HG03039 (cell line): ENCODE measurements at regions not wholly inside any gene's neighbourhood (a gene's known extent, or its start where the extent isn't known, plus 50 kb on each side); places are given as distances from the start of the nearest gene placed in this dataset.

Experiments used
- ATAC-seq: cut with Tn5 transposase; IDR thresholded peaks from one replicate; pipeline ENCODE4 v1.9.1; 2021; ENCODE audit warnings: mild to moderate bottlenecking, moderate library complexity; ENCODE audit not compliant: unreplicated experiment

DNA sequence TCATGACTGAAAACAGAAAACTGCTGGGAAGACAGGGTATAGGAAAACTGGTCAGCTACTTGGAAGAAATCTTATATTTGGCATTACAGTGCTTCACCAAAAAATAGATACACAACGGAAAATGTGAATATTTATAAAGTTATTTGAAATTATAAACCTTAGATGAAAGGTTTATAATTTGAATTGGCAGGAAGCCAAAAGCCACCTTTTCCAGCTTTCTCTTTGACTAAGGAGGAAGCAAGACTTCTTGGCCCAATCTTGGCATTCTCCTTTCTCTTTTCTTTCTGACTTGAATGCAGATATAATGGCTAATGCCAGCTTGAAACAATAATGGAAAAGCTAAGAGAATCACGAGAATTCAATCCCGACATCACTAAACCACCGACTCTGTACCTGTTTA, 196.5 kb upstream of the PIK3C3 start:
- no peak for ATAC-seq

DNA sequence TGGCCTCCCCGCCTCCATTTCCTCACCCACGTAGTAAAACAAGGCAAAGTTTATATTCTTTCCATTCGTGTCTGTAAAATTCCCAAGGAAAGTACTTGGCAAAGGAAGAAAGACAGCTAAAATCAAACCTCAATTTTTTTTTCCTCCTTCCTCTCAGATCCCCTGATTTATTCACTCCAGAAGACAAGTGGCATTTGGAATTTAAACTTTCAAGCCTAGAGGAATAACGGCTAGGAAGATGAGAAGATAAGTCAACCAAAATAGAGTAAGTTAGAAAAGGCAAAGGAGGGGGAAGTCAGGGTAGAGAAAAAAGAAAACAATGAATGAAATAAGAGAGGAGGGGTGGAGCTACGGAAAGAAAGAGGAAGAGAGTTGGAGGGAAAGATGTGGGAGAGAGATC, 198.9 kb upstream of the PIK3C3 start:
- no peak for ATAC-seq

DNA sequence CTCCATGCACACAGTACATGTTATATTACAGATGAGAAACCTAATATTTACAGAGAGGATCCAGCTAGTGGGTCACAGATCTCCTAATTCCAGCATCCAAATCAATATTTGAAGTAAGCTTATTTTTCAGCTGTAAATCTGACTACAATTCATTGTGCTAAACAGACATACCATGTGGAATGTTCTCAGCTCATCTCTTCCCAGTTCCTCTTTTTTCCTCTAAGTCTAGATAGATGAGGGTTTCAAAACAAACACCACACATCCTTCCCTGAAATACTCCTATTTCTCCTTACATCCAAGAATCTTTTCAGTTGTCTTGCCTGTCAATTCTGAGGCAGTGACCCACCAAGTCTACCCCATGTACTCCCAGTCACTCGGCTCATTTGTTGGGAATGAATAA, 200.7 kb upstream of the PIK3C3 start:
- no peak for ATAC-seq

DNA sequence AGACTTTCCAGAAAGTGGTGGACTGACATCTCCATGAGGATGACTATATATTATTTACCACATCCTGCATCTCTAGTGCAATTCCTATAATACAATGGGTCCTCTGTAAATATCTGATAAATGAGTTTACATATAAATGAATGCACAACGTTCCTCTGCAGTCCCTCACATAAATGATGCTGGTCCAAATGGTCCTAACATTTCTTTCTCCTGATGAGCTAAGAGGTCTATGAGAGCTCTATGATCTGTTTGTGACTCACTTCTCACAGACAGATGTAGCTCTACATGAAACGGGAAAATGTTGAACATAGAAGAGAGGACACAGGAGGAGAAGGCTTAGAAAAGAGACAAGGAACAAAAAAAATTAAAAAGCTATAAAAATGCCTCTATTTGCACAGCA, 201.2 kb upstream of the PIK3C3 start:
- no peak for ATAC-seq

DNA sequence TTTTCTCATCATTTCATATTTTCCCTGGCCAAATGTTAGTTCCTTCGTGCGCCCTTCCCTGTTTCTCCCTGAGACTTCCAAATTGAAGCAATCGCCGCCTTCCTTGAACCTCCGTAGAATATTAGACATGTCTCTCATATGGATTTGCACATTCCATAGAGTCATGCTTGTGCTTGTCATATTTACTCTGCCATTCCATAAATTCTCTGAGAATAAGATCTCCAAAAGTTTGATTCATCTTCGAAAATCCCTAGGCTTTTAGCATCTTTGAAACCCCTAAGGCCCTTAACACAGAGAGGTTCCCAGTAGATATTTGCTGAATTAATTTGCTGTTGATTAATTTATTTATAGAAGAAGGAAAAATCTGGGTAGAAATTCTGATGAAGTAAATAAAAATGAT, 202.2 kb upstream of the PIK3C3 start:
- ATAC-seq = no peak

DNA sequence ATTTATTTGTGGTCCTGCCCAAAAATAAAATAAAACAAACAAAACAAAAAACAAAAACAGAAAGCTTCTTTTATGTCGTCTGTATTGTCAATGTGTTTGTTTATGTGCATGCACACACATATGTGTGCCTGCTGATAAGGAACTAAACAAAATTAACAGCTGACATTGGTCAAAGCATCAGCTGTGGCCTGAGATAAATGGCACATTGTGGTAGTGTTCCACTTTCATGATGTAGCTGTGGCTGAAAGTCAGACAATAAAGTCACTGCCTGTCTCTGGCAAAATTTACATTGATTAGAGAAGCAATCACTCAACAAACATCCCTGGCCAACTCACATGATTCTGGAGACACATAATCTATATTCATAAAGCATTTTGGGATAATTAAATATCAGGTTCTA, 203.4 kb upstream of the PIK3C3 start:
- no peak for ATAC-seq

DNA sequence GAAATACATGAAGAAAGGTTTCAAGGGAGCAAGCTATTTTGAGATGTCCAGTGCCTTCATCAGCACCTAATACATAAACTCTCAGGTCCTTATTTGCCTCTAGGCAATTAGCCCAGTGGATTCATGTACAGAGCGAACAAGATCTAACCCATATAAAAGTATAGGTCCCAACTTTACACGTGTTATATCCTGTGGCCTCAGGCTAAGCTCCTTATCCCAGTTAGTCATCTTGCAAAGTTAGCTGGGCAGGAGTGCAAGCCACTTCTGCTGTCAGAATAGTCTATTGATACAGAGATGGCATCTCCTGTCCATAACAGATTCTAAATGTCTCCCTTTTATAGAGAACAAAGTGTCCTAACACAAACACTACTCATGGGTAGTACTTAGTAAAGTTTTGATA, 203.9 kb upstream of the PIK3C3 start:
- no peak for ATAC-seq

DNA sequence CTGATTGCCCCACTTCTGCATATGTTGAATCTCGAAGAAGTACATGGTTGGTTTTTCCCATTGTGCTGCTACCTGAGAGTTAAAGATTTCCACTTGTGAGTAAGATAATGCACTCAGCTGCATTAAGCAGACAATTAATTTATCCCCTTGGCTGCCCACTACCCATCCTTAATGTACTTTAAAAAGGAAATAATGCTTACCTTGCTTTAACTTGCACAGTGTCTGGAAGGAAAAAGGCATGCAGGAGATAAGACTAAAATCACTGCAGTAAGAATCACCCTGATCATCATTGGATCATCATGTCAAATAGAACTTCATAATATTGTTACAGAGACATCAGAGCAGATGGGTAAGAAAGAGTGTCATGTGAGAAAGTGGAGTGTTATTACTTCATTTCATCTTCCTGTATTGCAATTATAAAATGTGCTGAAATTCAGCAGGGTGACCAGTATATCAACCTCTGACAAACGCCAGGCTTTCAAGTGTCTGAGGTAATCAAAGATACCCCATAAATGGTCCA, 207.3 kb upstream of the PIK3C3 start:
- no peak for ATAC-seq

DNA sequence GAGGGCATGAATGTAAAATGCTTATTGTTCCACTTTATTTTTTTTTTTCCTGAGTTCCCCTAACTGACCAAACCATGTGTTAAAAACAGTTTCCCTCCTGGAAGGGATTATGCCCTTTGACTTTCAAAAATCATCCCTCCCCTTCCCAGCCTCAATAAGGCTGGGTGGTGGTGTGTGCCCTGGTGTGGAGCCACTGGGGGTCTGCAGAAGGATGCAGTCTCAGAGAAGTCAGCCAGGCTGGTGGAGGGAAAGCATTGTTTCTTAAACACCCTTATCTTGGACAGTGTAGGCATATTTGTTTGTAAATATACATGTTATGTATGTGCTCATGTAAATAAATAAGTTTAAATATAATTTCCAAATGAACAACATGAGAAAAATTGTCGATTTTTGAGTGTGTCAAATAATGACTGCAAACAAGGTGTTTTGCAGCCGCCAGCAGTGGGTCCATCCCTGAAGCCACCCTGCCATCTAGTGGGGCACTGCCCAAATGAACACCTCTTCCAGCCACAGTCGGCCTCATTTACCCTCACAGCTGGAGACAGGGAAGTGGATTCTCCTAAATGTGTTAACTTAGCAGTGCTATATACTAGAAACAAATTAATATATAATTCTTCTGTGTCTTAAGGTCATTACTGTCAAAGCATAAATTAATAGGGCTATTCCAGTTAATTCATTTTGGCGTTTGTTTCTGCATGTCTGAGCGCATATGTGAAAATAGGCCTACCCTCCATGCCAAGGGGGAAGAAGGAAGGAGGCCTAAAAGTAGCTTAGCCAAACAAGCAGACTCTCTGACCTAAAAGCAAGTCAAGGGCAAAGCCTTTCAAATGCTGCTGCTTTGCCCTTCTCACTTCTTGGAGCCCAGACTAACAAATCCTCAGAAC, 209.6 kb upstream of the PIK3C3 start:
- ATAC-seq = no peak

DNA sequence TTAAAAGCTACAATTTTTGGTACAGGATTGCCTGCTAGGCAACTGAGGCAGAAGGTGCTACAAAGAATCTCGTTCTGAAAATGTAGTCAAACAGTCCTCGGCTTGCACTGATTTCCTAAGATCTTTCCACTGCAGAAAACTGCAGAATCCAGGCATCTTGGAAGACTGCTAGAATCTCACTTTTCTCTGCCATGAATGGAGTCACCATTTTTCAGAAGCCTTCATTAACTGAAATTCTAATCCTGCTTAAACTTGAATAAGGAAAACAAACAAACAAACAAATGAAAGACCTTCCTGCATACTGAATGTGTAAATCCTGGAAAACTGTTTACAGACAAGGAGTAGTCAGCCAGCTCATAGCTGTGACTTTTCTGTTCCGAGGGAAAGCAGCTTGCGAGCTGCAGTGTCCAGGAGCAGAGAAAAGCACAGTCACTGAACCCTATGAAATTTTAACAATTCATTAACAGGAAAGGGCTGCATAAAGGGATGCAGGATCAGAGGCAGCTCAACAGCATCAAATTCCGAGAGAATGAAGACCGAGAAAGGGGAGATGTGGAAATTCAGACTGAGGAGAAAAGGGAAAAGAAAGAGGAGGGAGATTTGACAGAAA, 210.5 kb upstream of the PIK3C3 start:
- ATAC-seq = no peak

DNA sequence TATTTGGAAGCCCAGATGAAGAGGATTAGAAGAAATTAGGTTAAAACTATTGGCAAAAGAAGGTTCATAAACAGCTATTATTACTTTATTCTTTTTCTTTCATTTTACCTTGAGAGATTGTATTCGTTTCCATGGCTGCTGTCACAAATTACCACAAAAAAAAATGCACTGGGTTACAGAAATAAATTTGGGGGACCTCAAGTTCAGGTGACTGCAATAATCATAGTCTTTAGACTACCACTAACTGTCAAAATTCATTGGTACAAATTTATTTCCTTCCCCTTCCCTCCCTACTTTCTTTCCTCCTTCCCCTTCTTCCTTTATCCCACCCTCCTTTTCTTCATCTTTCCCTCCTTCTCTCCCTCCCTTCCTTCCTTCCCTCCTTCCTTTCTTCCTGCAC, 217.8 kb upstream of the PIK3C3 start:
- no peak for ATAC-seq

DNA sequence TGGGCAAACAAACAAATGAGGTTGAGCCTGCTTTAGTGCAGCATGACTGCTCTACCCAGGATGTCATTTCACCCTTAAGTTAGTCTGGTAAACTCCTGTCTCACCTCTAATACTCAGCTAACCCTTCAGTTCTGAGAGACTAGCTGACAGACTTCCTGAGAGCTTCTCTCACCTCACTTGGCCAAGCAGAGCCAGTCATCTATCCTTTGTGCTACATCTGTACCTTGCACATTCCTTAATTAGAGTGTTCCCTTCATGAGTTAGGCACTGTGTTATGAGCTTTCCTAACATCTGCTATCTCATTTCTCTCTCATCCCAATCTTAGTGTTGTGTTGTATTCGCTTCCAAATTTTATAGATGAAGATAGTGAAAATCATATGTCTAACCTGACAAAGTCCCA, 220.1 kb upstream of the PIK3C3 start:
- no peak for ATAC-seq

DNA sequence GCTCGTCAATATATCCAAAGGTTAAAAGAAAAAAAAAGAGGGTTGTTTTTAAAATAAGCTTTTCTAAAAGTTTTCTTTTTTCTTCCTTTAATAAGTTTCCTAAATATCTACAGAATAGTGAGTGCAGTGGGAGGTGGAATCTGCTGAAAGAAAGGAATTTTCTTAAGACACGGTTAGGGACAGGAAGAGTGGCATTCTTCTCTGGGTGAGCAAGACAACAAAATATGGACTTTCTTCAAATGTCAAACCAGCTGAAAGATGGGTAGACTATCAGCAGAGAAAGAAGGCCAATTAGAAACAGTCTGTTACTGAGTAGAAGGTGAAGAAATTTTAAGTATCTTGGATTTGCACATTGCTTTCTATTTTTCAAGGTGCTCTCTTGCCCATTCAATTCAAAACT, 222.7 kb upstream of the PIK3C3 start:
- ATAC-seq = no peak

DNA sequence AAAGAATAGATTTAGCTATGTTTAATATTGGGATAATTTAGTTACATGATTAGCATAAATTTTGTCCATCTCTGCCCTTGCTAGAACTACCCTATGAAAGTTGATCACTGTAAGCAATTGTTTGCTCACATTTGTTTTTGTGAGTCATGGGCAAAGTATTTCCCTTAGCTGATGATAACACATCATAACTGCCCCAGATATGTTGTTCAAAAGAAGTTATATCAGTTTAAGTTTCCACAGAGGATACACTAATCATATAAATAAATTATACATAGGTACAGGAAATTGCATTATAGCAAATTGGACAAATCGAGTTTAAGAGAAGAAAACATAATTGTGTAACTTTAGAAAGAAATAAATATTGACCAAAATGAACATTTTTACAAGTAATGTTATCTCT, 223.2 kb upstream of the PIK3C3 start:
- ATAC-seq = no peak

DNA sequence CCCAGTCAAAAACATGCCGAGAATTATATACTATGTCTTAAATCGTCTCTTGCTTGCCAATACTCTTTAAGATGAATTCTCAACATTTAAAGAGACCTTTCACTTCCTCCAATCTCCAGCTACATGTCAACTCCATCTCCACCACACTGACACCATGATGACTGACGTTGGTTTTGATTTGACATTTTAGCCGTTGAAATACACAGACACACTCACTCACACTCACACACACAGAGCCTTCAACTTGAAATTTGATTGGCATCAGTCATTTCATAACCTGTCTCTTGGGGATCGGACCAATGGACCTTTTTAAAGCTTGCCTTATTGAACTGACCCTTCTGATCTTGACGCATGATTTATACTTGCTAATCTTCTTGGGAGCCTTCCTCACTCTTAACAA, 230.8 kb upstream of the PIK3C3 start:
- ATAC-seq = no peak

DNA sequence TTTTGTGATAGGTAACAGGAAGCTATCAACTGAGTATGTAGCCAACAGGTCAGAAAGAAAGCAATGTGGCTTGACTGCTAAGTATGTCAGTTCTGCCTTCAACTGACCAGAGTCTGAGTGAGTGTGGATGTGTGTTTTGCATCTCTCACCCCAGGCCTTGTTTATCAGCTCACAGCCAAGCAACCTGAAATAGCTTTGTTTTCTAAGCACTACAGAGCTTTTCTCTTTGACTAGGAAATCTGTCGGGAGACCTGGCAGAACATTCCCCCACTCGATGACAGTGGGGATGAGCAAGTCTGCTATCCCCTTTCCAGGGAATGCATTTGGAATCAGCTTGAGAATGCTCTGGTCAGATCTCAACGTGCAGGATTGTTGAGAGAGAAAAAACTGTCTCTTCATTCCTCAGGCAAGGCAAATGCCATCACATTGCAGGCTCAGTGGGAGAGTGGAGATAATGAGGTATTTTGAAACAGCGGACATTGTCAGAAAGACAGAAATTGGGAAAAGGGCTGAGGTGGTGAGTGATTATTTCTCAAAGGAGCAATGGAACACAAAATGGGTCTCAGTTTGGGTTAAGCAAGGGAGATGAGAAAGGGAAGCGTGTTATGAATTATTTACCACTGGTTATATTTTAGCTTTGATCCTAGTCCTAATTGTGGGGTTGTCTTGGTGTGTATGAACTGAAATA, 233.8 kb upstream of the PIK3C3 start:
- ATAC-seq = no peak

DNA sequence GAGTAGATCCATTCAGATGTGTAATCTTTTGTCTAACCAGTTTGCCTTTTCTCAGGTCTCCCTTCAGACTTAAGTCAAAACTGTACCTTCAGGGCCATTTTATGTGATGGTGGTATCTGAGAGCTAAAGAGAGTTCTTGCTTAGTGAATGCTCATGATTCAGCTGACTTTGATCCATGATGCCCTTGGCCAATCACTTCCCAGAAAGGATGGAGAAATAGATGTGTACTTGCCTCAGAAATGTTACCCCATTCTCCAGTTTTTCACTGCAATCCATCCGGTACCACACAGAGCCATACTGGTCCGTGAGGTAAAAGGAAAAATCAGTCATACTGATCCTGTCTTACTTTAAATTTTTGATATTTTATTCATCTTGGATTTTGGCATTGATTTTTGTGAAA, 234.8 kb upstream of the PIK3C3 start:
- no peak for ATAC-seq

DNA sequence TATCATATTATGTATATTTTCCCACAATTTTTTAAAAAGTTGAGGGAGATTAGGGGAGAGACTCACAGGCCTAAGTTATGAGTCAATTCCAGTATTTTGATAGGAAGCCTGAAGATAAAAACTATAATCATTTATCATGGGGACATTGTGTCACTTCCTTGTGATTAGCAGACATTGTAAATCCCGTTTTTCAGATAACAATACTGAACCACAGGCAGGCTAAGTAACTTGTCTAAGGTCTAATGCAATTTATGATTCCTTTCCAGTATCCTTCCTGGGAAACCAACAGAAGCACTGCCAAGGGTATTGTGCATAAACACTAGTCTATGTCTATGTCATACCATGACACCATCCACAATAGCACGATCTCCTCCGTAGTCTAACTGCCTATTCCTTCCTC, 235.2 kb upstream of the PIK3C3 start:
- no peak for ATAC-seq

DNA sequence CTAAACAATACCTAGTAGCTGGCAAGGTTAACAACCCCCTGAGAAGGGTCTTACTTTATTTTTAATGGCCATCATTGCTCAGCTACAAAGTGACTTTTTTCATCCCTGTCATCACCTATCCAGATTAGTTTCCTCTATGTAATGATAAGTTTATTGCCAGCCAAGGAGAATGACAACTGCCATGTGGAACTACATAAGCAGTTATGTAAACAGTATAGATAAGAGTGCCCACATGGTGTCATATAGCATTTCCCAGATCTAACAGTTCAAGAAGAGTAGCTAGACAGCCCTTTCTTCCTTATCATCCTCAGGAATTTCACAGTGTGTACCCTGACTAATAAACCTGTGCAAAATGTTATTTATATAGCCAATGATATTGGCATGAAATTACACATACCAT, 240.2 kb upstream of the PIK3C3 start:
- no peak for ATAC-seq

DNA sequence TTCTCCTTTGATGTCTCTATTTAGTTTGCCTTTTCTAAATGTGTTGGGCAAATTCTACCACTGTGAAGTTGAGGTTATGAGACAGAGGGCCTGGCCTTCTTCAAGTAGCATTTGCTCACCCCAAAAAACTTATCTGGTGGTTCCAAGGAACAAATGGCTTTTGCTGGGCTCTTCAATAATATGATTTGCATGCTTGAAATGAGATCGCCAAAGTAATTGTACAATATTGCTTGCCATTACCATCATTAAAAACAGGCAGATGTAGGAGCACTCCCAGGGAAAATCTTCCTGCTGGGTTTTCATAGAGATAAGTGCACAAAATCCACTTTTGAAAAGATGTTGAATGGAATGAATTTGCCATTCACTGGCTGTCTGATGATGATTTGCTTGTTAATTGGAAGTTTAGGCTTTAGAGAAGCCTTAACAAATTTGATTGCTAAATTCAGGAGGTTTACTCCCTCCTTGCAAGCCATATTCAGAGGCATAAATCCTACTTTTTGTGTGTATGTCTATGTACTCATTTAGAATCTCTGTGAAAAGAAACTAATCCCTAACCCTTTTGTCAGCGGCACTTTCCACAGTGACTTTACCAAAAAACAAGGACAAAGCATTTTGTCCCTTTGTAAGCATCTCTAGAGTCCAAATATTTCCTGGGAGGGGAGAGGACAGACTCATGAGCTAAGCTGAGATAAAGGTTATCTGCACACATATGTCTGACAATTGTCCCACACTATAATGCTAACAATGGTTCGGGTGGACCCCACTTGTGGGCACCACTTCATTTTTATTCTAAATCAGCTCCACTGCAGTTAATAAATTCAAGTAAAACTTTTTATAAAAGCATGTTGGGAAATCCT, 240.8 kb upstream of the PIK3C3 start:
- ATAC-seq = no peak

DNA sequence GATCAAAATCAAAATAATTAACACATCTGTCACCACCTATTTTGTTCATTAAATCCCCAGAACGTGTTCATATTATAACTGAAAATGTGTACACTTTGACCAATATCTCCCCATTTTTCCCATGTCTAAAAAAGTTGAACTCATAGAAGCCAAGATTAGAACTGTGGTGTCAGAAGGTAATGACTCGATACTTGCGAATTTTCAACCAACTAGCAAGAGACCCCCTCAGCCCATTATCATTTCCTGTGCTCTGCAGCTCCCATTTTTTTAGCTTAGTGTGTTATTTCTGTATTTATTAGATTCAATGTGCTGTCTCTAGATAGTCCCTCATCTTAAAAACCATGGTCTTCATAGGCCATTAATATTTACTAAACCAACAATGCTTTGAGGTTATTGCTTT, 248.7 kb upstream of the PIK3C3 start:
- ATAC-seq = no peak
